AG20443 (cell line): ENCODE measurements at regions not wholly inside any gene's neighbourhood (a gene's known extent, or its start where the extent isn't known, plus 50 kb on each side); places are given as distances from the start of the nearest gene placed in this dataset.
"Not testable (repeated sequence)": the region's sequence is repeated elsewhere in the genome, so short reads cannot be mapped to it uniquely, and the experiment has no call there.

Experiments used
- DNase-seq: peaks from one replicate; pipeline ENCODE4 v3.0.0; 2012; ENCODE audit warnings: low spot score, mixed read lengths

- DNase-seq = not testable (repeated sequence)
Measured at GRCh38 chr2:87315183-87315902, 293.7 kb upstream of the PLGLB1 start.

DNA sequence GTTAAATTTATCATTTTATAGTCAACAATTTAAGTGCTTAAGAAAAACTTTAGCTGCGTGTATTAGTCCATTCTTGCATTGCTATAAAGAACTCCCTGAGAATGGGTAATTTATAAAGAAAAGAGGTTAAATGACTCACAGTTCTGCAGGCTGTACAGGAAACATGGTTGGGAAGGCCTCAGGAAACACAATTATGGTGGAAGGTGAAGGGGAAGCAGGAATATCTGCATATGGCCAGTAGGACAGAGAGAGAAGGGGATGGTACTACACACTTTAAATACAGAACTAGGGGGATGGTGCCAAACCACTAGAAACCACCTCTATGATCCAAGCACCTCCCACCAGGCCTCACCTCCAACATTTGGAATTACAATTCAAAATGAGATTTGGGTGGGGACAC is 295.5 kb upstream of the PLGLB1 start:
- DNase-seq = not testable (repeated sequence)

GRCh38 chr2:87318814-87319491 is 297.3 kb upstream of the PLGLB1 start:
- not testable (repeated sequence) for DNase-seq

DNA sequence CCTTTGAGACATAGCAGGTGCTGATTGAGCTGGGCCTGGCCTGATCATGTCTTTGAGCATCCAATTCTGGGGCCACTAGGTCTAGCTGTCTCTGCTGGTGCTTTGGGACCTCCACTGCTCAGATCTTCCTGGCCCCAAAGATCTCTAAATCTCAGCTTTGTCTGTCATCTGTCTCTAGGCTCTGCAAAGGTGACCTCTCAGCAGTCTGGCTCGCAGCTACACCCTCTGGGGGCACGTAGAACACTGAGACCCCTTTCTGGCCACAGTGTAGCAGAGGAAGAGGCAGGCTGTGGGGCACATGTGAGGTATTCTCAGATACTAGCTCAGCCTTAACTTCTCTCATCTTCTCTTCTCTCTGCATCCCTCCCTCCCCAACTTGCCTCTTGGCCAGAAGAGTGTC is 298.1 kb upstream of the PLGLB1 start:
- not testable (repeated sequence) for DNase-seq

DNA sequence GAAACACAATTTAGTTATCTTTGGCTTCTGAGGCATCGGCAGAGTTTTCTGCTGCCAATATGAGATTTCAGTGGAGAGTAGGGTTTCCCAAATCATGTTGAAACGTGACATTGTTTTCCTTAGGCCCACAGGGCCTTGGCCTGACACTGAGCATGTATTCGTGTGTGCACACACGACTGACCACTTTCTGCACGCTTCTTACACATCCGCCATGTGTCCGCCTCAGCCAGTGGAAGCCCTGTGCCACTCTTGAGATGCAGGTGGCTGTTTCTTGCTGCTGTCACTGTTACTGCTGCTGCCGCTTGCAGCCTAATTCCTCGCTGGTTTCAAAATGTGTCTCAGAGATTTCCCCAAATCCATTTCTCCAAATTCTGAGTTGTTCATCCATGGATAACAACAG is 299.6 kb upstream of the PLGLB1 start:
- DNase-seq = not testable (repeated sequence)

DNA sequence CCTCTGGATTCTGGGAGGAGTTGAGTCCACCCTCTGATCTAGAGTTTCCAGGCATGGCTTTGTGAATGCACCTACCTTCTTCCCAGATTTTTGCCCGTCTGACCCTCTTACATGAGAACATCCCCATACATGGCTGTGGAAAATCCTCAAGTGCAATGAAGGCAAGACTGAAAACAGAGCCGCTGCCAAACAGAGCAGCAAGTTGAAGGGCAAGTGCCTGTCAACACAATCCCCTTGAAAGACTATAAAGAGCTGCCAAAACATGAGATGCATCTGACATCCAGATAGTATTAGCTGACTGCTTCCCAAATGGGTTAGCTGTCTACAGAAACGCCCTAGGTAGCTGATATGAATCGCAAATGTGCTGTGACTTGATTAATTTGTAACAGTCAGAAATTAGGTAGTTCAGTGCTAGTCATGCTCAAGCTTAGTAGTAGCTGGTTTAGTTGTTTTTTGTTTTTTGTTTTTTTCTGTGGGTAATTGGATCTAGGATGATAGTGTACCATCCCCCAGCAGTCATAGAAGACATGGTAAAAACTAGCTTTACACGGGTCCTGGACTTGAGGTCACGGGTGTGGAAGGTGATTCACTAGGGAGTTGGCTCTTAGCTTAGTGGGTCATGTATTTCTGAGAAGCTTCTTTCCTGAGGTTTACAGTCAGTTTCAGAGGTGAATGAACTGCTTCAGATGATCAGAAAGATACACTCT is 302.8 kb upstream of the PLGLB1 start:
- DNase-seq = not testable (repeated sequence)

- DNase-seq = not testable (repeated sequence)
Measured at GRCh38 chr2:87325042-87325910, 303.6 kb upstream of the PLGLB1 start.

DNA sequence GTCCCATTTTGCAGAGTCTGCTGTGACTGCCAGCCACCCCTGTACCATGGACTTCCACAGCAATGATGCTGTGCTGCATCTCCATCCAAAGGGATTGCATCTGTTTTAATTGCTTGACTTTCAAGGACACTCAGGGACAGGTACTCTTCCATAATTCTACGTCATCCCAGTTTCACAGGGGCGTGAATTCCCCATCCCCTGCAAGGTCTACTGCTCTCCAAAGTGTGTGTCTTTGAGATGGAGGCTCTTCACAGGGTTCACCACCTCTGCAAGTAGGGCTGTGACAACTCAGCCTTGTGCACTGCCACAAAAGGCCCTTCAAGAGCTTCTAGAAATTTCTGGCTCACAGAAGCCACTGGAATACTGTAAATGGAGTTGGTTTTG is 304.3 kb upstream of the PLGLB1 start:
- not testable (repeated sequence) for DNase-seq

GRCh38 chr2:87326754-87327153 is 305.1 kb upstream of the PLGLB1 start:
- DNase-seq = not testable (repeated sequence)

- not testable (repeated sequence) for DNase-seq
Measured at GRCh38 chr2:87327648-87328371, 306.2 kb upstream of the PLGLB1 start.

- not testable (repeated sequence) for DNase-seq
Measured at GRCh38 chr2:87329529-87329928, 307.9 kb upstream of the PLGLB1 start.

DNA sequence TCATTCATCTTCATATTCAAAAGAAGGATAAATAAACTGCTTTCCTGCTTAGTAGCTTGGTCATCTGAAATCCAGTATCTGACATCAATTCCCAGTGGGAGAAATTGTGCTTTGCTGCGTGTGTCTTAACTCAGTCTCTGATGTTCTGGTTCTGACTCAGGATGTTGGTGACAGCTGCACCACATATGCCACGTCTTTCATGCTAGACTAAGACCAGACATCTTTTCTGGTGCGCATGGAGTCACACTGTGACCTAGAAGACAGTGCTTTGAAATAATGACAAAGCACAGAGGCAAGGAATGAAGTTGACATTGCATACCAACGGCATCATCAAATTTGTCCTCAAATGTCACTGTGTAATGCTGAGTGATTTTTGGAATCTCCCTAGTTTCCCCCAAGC is 308.8 kb upstream of the PLGLB1 start:
- DNase-seq = not testable (repeated sequence)

DNA sequence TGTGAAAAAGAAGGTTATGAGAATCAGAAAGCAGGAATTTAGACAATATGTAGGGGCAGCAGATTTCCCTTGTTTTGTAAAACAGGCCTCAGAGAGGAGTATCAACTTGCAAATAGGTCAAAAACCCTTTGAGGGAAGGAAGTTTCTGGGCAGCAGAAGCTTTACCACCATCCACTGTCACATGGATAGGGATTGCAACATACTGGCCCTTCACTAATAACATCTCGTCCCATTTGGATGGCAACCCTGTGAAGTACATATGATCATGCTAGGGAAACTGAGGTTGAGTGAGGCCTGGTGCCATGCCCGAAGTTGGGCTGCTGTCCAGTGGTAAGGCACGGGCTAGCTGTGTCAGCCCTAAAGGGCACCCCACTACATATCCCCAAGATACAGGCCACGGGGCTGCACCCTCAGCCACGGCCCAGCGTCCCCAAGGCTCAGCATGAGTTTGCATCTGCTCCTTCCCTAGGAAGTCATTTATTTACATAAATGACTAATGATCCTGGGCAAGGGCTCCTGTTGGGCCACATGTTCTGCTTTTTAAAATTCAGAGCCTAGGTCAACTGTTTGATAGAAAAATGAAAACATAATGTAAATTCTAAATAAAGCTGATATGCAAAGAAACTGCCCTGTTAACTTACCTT is 310.4 kb upstream of the PLGLB1 start:
- DNase-seq = not testable (repeated sequence)

DNA sequence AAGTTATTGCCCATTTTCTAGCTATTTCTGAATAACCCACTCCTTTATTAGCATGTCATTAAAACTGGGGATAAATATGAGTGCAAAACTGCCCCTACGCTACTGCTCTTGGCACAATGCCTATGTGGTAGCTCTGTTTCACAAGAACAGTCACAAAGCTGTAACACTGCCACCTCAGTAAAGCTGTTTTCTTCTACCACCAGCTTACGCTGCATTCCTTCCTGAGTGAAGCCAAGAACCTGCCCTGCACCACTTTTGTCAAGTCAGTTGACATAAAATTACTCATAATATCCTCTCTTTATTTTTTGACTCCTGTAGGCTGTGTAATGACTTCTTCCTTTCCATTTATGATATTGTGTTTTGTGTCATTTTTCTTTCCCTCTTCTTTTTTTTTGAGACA is 313.2 kb upstream of the PLGLB1 start:
- not testable (repeated sequence) for DNase-seq

- DNase-seq = not testable (repeated sequence)
Measured at GRCh38 chr2:87338998-87339397, 317.4 kb upstream of the PLGLB1 start.

DNA sequence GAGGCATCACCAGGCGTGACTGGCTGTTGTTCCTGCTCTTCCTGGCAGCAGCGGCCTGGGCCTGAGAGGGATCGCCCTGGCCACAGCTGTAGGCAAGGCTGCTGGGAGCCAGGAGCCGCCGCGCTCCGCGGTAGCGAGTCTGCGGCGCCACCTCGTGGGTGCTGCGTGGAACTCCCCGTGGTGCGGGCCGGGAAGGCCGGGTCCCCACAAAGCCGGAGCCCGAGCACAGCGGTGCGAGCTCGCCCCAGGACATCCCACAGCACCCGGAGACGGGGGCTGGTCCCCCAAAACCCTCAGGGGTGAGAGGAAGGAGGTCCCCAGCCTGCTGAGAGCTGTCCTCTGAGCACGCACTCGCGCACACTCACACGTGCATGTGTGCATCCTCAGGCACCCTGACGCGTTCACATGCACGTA is 320.0 kb upstream of the PLGLB1 start:
- DNase-seq = not testable (repeated sequence)

- not testable (repeated sequence) for DNase-seq
Measured at GRCh38 chr2:87342175-87342574, 320.5 kb upstream of the PLGLB1 start.

DNA sequence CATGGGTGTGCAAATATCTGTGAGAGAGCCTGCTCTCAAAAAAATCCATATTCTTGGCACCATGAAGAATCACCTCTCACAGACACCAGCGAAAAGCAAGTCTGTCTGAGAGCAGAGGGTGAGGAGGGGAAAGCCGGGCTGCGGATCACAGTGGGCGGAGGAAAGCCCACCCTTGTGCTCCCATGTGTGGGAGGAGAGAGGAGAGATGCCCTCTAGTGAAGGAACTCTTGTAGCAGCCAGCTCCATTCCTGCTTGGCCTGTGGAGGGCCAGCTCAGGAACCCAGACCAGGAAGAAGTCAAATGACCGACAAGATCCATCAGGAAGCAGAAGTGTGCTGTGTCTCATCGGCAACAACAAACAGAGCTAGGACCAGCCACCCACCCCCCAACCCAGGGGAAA is 321.7 kb upstream of the PLGLB1 start:
- not testable (repeated sequence) for DNase-seq

- DNase-seq = not testable (repeated sequence)
Measured at GRCh38 chr2:87345283-87345682, 323.6 kb upstream of the PLGLB1 start.

- not testable (repeated sequence) for DNase-seq
Measured at GRCh38 chr2:87348556-87348955, 326.9 kb upstream of the PLGLB1 start.

GRCh38 chr2:87349006-87349405 is 327.4 kb upstream of the PLGLB1 start:
- DNase-seq = not testable (repeated sequence)
